ENCODE measurements at regions not wholly inside any gene's neighbourhood (a gene's known extent, or its start where the extent isn't known, plus 50 kb on each side); places are given as distances from the start of the nearest gene placed in this dataset.

DNA sequence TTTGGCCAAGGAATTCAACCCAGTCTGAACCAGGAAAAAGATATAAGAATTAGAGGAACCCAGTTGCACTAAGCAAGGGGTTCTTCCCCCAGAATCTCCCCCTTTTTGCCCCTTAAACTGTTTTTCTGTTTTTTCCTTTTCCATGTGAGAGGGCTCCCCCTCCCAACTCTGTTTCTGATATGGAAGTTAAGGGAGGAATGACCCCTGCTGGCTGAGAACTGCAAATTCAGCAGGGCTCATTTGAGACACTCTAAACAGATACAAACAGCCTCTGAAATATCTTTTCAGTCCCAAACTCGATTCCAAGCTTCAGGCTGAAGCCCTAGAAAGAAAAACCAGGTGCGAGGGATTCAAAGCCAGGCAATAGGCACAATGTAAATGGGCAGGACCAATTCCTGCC, 132.7 kb downstream of the SLC41A2 start:
- TF ChIP-seq, protein P1, sequence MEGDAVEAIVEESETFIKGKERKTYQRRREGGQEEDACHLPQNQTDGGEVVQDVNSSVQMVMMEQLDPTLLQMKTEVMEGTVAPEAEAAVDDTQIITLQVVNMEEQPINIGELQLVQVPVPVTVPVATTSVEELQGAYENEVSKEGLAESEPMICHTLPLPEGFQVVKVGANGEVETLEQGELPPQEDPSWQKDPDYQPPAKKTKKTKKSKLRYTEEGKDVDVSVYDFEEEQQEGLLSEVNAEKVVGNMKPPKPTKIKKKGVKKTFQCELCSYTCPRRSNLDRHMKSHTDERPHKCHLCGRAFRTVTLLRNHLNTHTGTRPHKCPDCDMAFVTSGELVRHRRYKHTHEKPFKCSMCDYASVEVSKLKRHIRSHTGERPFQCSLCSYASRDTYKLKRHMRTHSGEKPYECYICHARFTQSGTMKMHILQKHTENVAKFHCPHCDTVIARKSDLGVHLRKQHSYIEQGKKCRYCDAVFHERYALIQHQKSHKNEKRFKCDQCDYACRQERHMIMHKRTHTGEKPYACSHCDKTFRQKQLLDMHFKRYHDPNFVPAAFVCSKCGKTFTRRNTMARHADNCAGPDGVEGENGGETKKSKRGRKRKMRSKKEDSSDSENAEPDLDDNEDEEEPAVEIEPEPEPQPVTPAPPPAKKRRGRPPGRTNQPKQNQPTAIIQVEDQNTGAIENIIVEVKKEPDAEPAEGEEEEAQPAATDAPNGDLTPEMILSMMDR (IDR thresholded peaks at IDR 0.05; ENCODE audit: low read depth, low read length) = peak; percentile 6; the same call in 1 of the 2 replicates
- no peak for DNase-seq (ENCODE audit: extremely low read depth, low read depth)

DNA sequence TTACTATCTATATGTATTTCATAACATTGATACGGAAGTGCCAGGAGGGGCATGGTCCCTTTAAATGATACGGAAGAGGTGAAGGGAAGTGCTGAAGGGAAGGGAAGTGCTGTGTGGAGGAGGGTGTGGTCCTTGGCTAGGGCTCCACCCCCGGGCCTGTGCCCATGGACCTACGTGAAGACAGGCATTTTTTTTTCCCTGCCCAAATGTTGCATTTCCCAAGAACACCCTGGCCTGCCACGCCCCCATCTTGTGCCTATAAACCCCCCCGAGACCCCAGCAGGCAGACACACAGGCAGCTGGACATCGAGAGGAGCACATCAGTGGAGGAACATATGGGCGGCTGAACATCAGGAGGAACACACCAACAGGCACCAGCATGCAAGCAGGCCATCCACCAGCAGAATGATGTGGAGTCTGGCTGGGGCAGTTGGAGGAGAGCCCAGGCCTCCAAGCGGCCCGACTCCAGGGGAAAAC, 134.1 kb downstream of the SLC41A2 start:
- TF ChIP-seq, protein P1 (IDR thresholded peaks at IDR 0.05; ENCODE audit: low read depth, low read length) = no peak
- DNase-seq (ENCODE audit: extremely low read depth, low read depth) = no peak

- TF ChIP-seq, protein P1 (IDR thresholded peaks at IDR 0.05; ENCODE audit: low read depth, low read length) = no peak
Measured at GRCh38 chr12:104822941-104823340, 135.1 kb downstream of the SLC41A2 start.

GRCh38 chr12:104816845-104817503, 141.1 kb downstream of the SLC41A2 start:
- DNase-seq (ENCODE audit: extremely low read depth, low read depth) = no peak

More at GRCh38 chr12:104822941-104823340, 135.1 kb downstream of the SLC41A2 start:
- DNase-seq (ENCODE audit: extremely low read depth, low read depth) = no peak

GRCh38 chr12:104815935-104816334, 142.2 kb downstream of the SLC41A2 start:
- TF ChIP-seq, protein P1 (IDR thresholded peaks at IDR 0.05; ENCODE audit: low read depth, low read length) = no peak

More at GRCh38 chr12:104816845-104817503, 141.1 kb downstream of the SLC41A2 start:
- TF ChIP-seq, protein P1 (IDR thresholded peaks at IDR 0.05; ENCODE audit: low read depth, low read length) = no peak

GRCh38 chr12:104814944-104815343, 143.1 kb downstream of the SLC41A2 start:
- DNase-seq (ENCODE audit: extremely low read depth, low read depth) = no peak
- TF ChIP-seq, protein P1 (IDR thresholded peaks at IDR 0.05; ENCODE audit: low read depth, low read length) = no peak

More at GRCh38 chr12:104815935-104816334, 142.2 kb downstream of the SLC41A2 start:
- no peak for DNase-seq (ENCODE audit: extremely low read depth, low read depth)
